SK-N-MC (cell line): ENCODE measurements at regions not wholly inside any gene's neighbourhood (a gene's known extent, or its start where the extent isn't known, plus 50 kb on each side); places are given as distances from the start of the nearest gene placed in this dataset.

Experiments
- DNase-seq: peaks from one replicate; pipeline ENCODE4 v3.0.0-alpha.2; 2011; ENCODE audit warnings: low read depth, low spot score
- H3K27ac ChIP-seq: fragments of 200-600 bp; sonication (generic); 2 replicates; pipeline ENCODE4 v1.5.1; 2016; ENCODE audit warnings: mixed run types
- H3K36me3 ChIP-seq: fragments of 200-600 bp; sonication (generic); 2 replicates; pipeline ENCODE4 v1.6.1; 2017; ENCODE audit warnings: antibody characterized with exemption, low read length, mixed read lengths; ENCODE audit not compliant: insufficient read depth
- H3K4me3 ChIP-seq: fragments of 200-600 bp; sonication (generic); 2 replicates; pipeline ENCODE4 v1.5.1; 2016
- H3K9ac ChIP-seq: fragments of 200-600 bp; sonication (generic); 2 replicates; pipeline ENCODE4 v1.8.0; 2017; ENCODE audit warnings: mixed run types, mixed read lengths; ENCODE audit not compliant: insufficient read length
- H3K9me3 ChIP-seq: fragments of 200-600 bp; sonication (generic); 2 replicates; pipeline ENCODE4 v1.6.1; 2017; ENCODE audit warnings: low read depth, mild to moderate bottlenecking, antibody characterized with exemption, low read length, moderate library complexity, mixed read lengths
- EZH2 ChIP-seq: fragments of 200-600 bp; sonication (generic); IDR thresholded peaks from one replicate; pipeline ENCODE4 v1.6.1; 2017; ENCODE audit warnings: antibody characterized with exemption
- FOXP2 ChIP-seq: optimal IDR thresholded peaks from 2 replicates; pipeline ENCODE3; 2011; ENCODE audit warnings: mild to moderate bottlenecking, moderate library complexity; ENCODE audit not compliant: insufficient read depth; ENCODE audit errors: extremely low read length, control extremely low read depth
- POLR2AphosphoS5 ChIP-seq: IDR thresholded peaks from 2 replicates; pipeline ENCODE4 v1.6.1; 2012; ENCODE audit warnings: mild to moderate bottlenecking, low read depth, low read length, borderline replicate concordance

DNA sequence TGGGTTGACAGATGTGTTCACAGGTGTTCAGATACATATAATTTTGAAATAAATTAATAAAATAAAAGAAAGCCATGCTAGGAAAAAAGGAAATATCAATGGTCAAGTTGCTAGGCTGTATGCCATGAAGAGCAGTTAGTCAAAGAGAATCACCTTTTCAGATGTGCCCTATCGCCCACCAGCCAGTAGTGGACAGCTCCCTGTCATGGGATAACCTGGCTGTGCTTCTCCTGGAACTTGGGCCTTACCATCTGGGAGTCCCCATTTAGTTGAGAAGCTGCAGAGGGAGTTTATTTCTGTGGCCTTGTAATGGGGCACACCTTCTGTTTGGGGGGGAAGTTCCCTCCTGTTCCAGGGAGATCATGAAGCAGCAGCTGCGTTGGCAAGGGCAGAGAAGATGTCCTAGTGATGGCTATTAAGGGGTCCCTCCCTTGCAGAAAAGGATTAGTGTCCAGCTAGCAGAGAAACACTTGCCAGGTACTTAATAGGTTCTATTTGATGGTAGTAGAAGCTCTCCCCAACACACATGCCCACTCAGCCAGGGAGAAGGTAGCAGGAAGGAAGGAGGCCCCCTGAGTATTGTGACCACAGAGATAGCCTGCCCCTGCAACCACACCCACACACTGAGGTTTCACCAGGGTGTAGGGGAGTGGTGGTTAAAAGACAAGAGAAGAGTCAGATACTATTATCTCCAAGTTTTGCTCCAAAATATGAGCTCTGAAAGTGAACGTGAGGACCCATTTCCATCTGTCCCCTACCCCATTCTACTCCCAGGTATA is 117.7 kb downstream of the B3GNT2 start:
- no peaks in the 10 kb centered on the region for H3K9me3 ChIP-seq
- H3K9ac ChIP-seq: no peak overlapping the region
- H3K4me3 ChIP-seq: no peak overlapping the region
- DNase-seq: no peak
- TF ChIP-seq EZH2 (no peak), FOXP2 (no peak), POLR2AphosphoS5 (no peak)
- no peaks in the 10 kb centered on the region for H3K36me3 ChIP-seq
- no peak overlapping the region for H3K27ac ChIP-seq

DNA sequence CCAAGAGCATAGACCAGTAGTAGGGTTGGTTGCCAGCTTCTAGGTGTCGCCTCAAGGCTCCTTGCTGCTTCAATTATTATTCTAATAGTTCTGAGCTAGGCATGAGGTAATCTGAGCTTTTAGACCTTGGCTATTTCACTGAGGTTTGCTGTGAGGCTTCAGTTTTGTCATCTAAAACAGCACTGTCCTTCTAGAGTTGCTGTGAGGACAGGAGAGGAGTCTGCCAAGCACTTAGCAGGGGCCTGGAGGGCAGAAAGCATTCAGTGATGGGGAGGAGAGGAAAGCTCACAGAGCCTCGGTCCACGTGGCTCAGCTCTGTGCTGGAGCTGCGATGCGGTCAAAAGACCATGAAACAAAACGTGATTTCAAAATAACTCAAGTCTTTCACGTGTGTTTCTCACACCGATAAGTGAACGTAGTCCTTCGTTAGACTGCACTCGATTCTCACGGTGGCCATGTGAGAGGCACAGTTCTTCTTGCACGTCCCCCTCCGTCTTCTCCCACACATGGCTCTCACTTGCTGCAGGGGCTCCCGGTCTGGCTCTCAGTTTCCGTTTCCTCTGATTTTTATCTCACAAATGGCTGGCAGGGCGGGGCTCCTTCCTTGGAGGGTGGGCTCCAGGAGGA is 113.7 kb downstream of the B3GNT2 start:
- Histone ChIP-seq H3K36me3 (no peaks in the 10 kb centered on the region), H3K4me3 (no peak overlapping the region), H3K27ac (no peak overlapping the region), H3K9me3 (no peaks in the 10 kb centered on the region), H3K9ac (no peak overlapping the region)
- no peak for DNase-seq
- TF ChIP-seq EZH2: no peak
- 0 out of 2 replicates have a peak, but pooled peaks have one; percentile 21 for TF ChIP-seq POLR2AphosphoS5
- TF ChIP-seq FOXP2: no peak

DNA sequence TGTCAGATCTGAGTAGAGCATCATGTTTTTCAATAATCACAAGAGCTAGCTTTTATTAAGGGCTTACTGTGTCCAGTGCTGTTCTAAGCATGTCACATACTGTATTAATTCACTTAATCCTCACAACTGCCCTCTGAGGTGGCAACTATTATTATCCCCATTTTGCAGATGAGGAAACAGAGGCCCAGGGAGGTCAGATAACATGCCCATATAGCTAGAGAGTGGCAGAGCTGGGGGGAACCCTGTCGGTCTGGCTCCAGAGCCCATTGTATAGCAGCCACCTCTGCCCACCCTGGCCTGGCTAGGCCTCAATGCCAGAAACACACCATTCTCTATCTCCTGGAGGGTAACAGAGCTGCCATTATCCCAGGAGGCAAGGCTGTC is 113.2 kb downstream of the B3GNT2 start:
- H3K4me3 ChIP-seq: no peak overlapping the region
- H3K9ac ChIP-seq: no peak overlapping the region
- DNase-seq: no peak
- H3K9me3 ChIP-seq: no peaks in the 10 kb centered on the region
- H3K36me3 ChIP-seq: no peaks in the 10 kb centered on the region
- TF ChIP-seq POLR2AphosphoS5: no peak
- TF ChIP-seq FOXP2: no peak
- no peak for TF ChIP-seq EZH2
- no peak overlapping the region for H3K27ac ChIP-seq

- TF ChIP-seq EZH2 (no peak), FOXP2 (no peak), POLR2AphosphoS5 (no peak)
- Histone ChIP-seq H3K36me3 (no peaks in the 10 kb centered on the region), H3K27ac (no peak overlapping the region), H3K9me3 (no peaks in the 10 kb centered on the region), H3K4me3 (no peak overlapping the region), H3K9ac (no peak overlapping the region)
- no peak for DNase-seq
Observed at GRCh38 chr2:62307469-62308389, 111.8 kb downstream of the B3GNT2 start.

DNA sequence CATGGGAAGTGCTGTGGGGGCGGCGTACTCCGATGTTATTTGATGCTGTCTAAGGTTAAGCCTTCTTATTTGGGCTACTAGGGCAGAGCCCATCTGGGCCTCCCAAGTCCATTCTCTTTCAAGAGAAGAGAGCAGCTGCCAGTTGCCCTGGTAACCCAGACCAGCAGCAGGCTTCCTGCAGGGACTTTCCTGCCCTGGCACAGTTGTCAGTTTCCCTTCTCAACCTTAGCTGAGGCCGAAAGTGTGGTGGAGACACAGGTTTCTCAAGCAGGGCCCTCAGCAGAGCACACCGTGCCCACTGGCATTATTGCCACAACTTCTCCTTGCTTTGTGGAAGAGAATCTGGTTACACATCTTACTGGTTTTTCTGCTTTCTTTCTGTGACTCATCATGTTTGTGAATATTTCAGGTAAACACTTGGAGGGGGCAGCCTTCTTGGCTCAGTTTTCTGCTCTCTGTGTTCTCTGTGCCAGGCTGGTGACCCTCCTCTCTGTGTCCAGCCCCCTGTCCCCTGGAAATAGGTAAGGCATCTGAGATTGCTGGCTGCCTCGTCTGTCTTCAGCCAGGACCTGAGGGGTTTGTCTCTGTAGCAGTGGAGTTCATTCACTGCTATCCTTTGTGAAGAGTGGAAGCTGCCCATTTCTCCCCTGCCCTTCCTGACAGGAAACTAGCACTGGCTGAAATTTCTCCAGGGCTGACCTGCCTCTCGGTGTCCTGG is 111.0 kb downstream of the B3GNT2 start:
- Histone ChIP-seq H3K36me3 (no peaks in the 10 kb centered on the region), H3K27ac (no peak overlapping the region), H3K9ac (no peak overlapping the region), H3K4me3 (no peak overlapping the region), H3K9me3 (no peaks in the 10 kb centered on the region)
- no peak for DNase-seq
- TF ChIP-seq FOXP2 (no peak), EZH2 (no peak), POLR2AphosphoS5 (no peak)

DNA sequence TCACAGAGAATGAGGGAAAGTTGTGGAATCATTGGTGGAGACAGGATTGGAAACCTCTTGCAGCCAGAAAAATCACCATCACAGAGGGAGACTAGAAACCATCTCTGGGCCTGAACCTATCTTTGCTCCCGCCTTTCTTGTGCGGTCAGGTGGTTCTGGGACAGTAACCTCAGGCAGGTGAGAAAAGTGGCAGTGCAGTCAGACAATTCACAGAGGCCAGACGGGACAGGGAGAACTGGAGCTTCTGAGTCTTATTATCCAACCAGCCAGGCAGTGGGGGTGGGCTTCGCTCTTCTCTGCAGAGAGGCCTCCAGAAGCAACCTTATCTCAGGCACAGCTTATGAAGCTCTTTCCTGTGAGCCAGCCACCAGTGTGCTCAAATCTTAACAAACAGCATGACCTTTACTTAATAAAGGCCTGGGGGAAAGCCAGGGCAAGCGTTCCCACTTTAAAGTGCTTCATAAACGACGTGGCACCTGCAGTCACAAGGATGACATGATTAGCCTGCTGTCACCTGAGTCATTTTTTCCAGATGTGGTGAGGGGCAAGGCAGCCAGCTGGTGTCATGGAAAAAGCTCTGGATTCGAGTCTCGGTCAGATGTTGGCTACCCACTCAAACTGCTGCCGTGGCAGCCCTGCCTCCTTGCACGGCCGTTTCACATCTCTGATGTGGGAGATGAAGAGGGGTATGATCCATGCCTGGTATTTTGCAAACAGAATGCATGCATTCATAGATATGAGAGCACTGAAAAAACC is 109.7 kb downstream of the B3GNT2 start:
- Histone ChIP-seq H3K9me3 (no peaks in the 10 kb centered on the region), H3K9ac (no peak overlapping the region), H3K36me3 (no peaks in the 10 kb centered on the region), H3K27ac (no peak overlapping the region), H3K4me3 (no peak overlapping the region)
- no peak for DNase-seq
- TF ChIP-seq EZH2 (no peak), FOXP2 (no peak), POLR2AphosphoS5 (no peak)

DNA sequence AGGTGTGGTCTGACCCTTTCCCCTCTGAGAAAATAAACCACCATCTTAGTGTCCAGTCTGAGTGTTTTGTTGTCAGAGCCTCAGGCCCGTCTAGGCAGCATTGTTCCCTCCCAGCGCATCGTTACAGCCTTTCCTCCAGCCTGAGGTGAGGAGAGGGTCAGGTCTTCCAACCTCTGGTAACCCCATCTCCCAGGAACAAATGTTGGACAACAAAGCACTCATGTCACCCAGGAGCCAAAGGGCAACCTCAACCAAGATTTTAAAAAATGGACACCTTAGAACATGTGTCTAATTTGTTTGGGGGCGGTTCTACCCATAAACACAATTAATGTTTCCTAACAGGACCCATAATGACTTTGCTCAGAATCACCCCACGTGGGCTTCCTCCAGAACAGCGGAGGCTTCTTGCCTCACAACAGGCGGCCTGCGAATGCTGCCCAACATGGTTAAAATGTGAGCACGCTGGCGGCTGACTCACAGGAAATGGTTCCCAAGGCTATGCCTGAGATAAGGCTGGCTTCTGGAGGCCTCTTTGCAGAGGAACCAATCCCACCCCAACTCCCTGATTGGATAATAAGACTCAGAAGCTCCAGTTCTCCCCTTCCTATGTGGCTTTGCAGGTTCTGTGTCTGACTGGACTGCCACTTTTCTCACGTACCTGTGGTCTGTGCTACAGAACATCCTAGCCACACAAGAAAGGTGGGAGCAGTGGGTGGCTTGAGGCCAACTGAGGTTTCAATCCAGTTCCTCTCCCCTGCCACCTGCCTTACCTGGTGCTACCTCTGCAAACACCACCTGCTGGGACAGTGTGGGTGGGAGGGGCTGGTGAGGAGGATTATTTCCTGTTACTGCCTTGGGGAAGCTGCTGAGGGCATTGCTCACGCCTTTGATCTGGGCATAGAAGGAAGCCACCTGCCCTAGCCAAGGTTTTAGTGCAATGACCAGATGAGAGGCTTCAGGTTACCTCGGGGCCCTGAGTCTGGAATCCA is 108.8 kb downstream of the B3GNT2 start:
- no peak for DNase-seq
- TF ChIP-seq FOXP2 (peak; percentile 35), EZH2 (no peak), POLR2AphosphoS5 (0 out of 2 replicates have a peak, but pooled peaks have one; percentile 13)
- Histone ChIP-seq H3K36me3 (no peaks in the 10 kb centered on the region), H3K9me3 (no peaks in the 10 kb centered on the region), H3K27ac (no peak overlapping the region), H3K4me3 (no peak overlapping the region), H3K9ac (no peak overlapping the region)
